HG02623 (cell line): ENCODE measurements at regions not wholly inside any gene's neighbourhood (a gene's known extent, or its start where the extent isn't known, plus 50 kb on each side); places are given as distances from the start of the nearest gene placed in this dataset.

ENCODE experiments used
- ATAC-seq: cut with Tn5 transposase; IDR thresholded peaks from one replicate; pipeline ENCODE4 v1.9.1; 2021; ENCODE audit warnings: moderate library complexity; ENCODE audit not compliant: unreplicated experiment

- ATAC-seq: no peak
These were observed 367.9 kb downstream of the ZIC4 start for GRCh38 chr3:147038481-147038880.

- no peak for ATAC-seq
These were observed 372.0 kb downstream of the ZIC4 start for GRCh38 chr3:147034359-147034758.

- ATAC-seq: no peak
These were observed 376.1 kb downstream of the ZIC4 start for GRCh38 chr3:147030274-147030673.

- ATAC-seq: no peak
These were observed 391.0 kb downstream of the ZIC4 start for GRCh38 chr3:147015334-147015733.

- no peak for ATAC-seq
These were observed 397.5 kb downstream of the ZIC4 start for GRCh38 chr3:147008886-147009285.

DNA sequence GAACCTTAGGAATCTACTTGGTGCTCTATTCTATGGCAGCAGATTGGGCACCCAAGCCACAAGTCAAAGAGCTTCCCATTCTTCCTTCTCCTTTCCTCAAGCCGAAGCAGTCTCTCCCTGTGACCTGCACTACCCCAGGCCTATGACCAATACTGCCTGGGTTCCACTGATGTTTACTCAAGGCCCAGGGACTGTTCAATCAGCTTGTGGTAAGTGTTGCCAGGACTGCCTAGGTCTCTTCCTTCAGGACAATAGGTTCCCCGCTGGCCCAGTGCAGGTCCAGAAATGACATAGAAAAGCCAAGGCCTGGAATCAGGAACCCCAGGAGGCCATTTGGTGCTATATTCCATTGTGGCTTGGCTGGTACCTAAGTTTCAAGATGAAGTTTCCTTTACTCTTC, 397.9 kb downstream of the ZIC4 start:
- ATAC-seq: no peak

GRCh38 chr3:147007736-147008245, 398.6 kb downstream of the ZIC4 start:
- ATAC-seq: no peak

GRCh38 chr3:147002721-147003120, 397.6 kb upstream of the PLSCR5 start:
- ATAC-seq: no peak

DNA sequence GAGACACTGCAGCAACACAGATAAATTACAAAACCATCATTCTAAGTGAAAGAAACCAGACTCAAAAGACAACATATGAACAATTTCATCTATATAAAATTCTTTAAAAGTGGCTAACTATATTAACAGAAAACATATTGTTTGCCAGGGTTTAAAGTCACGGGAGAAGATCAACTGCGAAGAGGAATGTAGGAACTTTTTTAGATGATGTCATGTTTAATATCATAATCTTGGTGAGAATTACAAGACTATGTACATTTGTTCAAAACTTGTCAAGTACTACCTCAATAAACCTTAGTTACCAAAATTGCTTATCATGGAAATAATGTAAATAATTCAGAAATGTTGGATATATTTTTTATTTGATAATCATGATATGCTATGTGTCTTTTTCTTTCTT, 395.1 kb upstream of the PLSCR5 start:
- ATAC-seq: no peak

GRCh38 chr3:146991907-146992306, 386.8 kb upstream of the PLSCR5 start:
- no peak for ATAC-seq

DNA sequence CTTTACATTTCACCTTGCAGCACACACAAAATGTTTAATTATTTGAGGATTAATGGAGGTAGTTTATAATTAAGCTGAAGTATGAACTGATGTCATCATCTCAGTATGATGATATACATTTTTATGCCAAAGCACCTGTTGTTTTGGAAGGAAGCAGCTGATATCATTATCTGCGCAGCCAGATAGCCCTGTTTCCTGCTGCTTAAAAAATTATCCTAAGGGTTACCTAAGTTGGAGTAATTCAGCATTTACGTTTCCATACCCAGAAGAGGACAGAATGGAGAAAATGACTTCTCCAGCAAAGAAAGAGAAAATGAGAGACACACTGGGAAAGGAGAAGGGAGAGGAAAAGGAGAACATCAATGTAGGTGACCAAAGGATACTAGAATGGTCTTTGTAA, 370.3 kb upstream of the PLSCR5 start:
- ATAC-seq: no peak

DNA sequence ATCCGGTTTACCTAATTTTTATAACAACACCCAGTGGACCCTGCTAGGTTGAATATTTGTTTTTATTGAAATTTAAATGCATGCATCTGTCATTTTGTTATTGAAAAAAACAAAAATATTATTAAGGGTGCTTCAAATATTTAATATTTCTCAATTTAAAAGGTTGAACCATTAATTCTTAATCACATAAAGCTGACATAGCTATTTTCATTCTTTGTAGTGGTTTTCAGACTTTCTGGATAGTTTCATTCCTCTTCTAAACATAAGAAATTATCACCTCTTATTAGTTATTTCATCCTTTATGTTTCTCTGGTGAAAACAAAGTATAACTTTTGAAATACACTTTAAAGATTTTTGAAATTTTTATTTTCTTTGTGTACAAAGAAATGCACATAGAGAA, 369.9 kb upstream of the PLSCR5 start:
- no peak for ATAC-seq

GRCh38 chr3:146974001-146974400, 368.9 kb upstream of the PLSCR5 start:
- ATAC-seq: no peak

GRCh38 chr3:146972726-146973125, 367.6 kb upstream of the PLSCR5 start:
- no peak for ATAC-seq

- ATAC-seq: no peak
These were observed 365.1 kb upstream of the PLSCR5 start for GRCh38 chr3:146970236-146970635.

GRCh38 chr3:146969356-146969755, 364.2 kb upstream of the PLSCR5 start:
- no peak for ATAC-seq

- no peak for ATAC-seq
These were observed 363.1 kb upstream of the PLSCR5 start for GRCh38 chr3:146968204-146968651.

DNA sequence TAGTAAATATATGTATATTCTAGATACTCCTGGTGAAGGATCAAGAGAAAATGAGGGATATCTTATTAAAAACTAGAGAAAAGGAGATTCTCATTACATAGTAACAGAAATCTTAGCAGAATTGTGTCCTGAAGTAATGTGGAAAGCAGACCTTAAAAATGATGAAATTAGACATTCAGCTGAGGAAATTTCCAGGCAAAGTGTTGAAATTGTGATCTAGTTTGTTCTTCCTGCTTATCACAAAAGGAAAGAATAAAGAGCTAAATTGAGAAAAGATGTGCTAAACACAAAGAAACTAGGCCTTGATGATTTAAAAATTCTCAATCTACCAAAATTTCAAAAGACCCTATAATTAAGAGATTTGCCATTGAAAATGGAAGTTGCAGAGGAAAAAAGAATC, 362.6 kb upstream of the PLSCR5 start:
- ATAC-seq: no peak

DNA sequence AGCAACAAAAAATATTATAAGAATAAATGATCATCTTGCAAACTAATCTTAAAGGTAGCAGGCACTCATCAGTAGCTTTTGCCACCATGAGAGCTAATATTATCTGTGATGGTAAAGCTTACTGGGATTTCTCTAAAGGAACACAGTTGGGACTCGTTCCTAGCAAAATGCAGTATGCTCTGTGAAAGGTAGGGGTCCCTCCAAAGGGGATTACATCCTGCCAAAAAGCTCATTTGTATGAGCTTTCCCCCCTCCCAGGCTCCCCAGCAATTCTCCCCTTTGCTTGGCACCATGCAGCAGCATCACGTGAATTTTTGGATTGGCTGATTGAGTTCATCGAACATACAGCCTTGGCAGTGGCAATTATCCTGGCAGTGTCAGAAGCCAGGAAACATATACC, 361.0 kb upstream of the PLSCR5 start:
- no peak for ATAC-seq

GRCh38 chr3:146953511-146953981, 348.4 kb upstream of the PLSCR5 start:
- no peak for ATAC-seq

- no peak for ATAC-seq
These were observed 343.8 kb upstream of the PLSCR5 start for GRCh38 chr3:146948985-146949384.

DNA sequence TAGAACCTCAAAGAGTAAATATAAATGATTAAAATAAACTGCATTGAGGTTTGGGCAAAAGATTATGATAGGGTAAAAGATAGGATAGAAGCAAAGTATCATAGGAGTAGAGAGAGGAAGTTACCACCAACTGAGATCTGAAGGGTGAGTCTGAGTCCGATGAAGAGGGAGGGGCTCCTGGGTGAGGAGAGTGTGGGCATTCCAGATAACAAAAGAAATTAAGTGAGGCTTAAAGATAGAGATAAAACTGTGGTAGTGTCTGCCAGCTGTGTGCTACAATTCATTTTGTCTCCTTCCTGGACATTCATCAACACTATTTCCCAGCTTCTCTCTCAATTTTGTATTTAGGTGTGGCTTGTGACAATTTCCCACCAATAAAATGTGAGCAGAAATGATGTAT, 343.0 kb upstream of the PLSCR5 start:
- ATAC-seq: no peak

DNA sequence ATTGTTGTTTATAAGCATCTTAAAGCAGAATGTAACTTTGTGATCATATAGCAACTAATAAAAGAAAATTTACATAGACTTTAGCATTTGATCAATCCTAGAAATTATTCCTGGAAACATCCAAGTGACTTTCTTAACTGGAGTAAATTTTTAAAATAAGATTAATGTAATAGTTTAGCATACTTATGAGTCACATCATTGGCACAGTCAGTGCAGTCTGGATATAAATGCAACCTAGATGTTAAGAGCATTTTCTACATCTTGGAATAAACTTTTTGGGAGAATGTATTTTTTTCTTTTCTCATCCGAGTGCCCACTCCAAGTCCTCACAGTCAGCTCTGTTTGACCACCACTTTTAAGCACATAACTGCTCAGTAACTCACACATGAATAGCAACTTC, 324.6 kb upstream of the PLSCR5 start:
- ATAC-seq: no peak
